Colonic mucosa (tissue), 4 donors: ENCODE measurements at regions not wholly inside any gene's neighbourhood (a gene's known extent, or its start where the extent isn't known, plus 50 kb on each side); places are given as distances from the start of the nearest gene placed in this dataset.
"Not testable (repeated sequence)": the region's sequence is repeated elsewhere in the genome, so short reads cannot be mapped to it uniquely, and the experiment has no call there.

ENCODE experiments used
- DNase-seq: peaks from one replicate; pipeline ENCODE4 v3.0.0-alpha.2; 2020
- H3K27ac ChIP-seq: fragments of 200-600 bp; one replicate; pipeline ENCODE4 v1.8.0; 2021
- H3K27me3 ChIP-seq: fragments of 200-600 bp; one replicate; pipeline ENCODE4 v1.8.0; 2021
- H3K36me3 ChIP-seq: fragments of 200-600 bp; one replicate; pipeline ENCODE4 v1.8.0; 2021
- H3K4me1 ChIP-seq: fragments of 200-600 bp; one replicate; pipeline ENCODE4 v1.8.0; 2021; ENCODE audit warnings: mild to moderate bottlenecking
- H3K4me3 ChIP-seq: fragments of 200-600 bp; one replicate; pipeline ENCODE4 v1.8.0; 2021
- H3K9ac ChIP-seq, 2 donors: one replicate each; pipeline ENCODE4 v1.7.0; 2013; ENCODE audit warnings: control low read depth in 2 of 2, low read depth in 2 of 2, low read length in 2 of 2
- H3K9me3 ChIP-seq: fragments of 200-600 bp; one replicate; pipeline ENCODE4 v1.8.0; 2021
- CTCF ChIP-seq: fragments of 200-600 bp; IDR thresholded peaks from one replicate; pipeline ENCODE4 v1.8.0; 2022; ENCODE audit warnings: antibody characterized with exemption, mild to moderate bottlenecking
- intact Hi-C: fragments of 100-400 bp; cut with DNase I; formaldehyde crosslinking; loops from one replicate; pipeline ENCODE4 v1.14.1; 2022
- donor health status: healthy.
- donor health status: DM: no; HTN: no; CAD: no.
- donor health status: DM: no; HTN: no; CAD: no.

- intact Hi-C loops, result no loop called here
- TF ChIP-seq CTCF, result no peak
- Histone ChIP-seq H3K27ac (no peak overlapping the region), H3K27me3 (no peaks in the 10 kb centered on the region), H3K9ac (no peak overlapping the region), H3K9me3 (no peaks in the 10 kb centered on the region), H3K36me3 (no peaks in the 10 kb centered on the region), H3K4me3 (no peak overlapping the region), H3K4me1 (no peaks in the 10 kb centered on the region)
- DNase-seq, result no peak
These were observed 99.5 kb downstream of the GPR85 start for GRCh38 chr7:112987171-112987570.

- H3K4me1 ChIP-seq, result no peaks in the 10 kb centered on the region
- intact Hi-C loops, result no loop called here
These were observed 100.2 kb downstream of the GPR85 start for GRCh38 chr7:112986256-112987031.

GRCh38 chr7:112985377-112985987 is 101.1 kb downstream of the GPR85 start:
- no peaks in the 10 kb centered on the region for H3K36me3 ChIP-seq
- no peaks in the 10 kb centered on the region for H3K4me1 ChIP-seq
- no peaks in the 10 kb centered on the region for H3K27me3 ChIP-seq
- no peak for DNase-seq
- no peak overlapping the region for H3K4me3 ChIP-seq
- intact Hi-C loops, result no loop called here
- no peaks in the 10 kb centered on the region for H3K9me3 ChIP-seq
- no peak overlapping the region for H3K27ac ChIP-seq
- no peak for TF ChIP-seq CTCF
- H3K9ac ChIP-seq, result no peak overlapping the region

More at GRCh38 chr7:112986256-112987031, 100.2 kb downstream of the GPR85 start:
- TF ChIP-seq CTCF, result no peak
- no peaks in the 10 kb centered on the region for H3K27me3 ChIP-seq
- H3K9ac ChIP-seq, result no peak overlapping the region
- no peak for DNase-seq
- H3K4me3 ChIP-seq, result no peak overlapping the region
- no peaks in the 10 kb centered on the region for H3K9me3 ChIP-seq
- no peak overlapping the region for H3K27ac ChIP-seq
- H3K36me3 ChIP-seq, result no peaks in the 10 kb centered on the region

- Histone ChIP-seq H3K9me3 (no peaks in the 10 kb centered on the region), H3K27me3 (no peaks in the 10 kb centered on the region), H3K36me3 (no peaks in the 10 kb centered on the region), H3K4me1 (no peaks in the 10 kb centered on the region), H3K4me3 (no peak overlapping the region), H3K9ac (no peak overlapping the region), H3K27ac (no peak overlapping the region)
- intact Hi-C loops, result no loop called here
- no peak for DNase-seq
- TF ChIP-seq CTCF, result no peak
These were observed 104.1 kb downstream of the GPR85 start for GRCh38 chr7:112982441-112983063.

- Histone ChIP-seq H3K9me3 (no peaks in the 10 kb centered on the region), H3K4me3 (no peak overlapping the region), H3K27me3 (no peaks in the 10 kb centered on the region), H3K4me1 (no peaks in the 10 kb centered on the region), H3K9ac (no peak overlapping the region), H3K27ac (no peak overlapping the region), H3K36me3 (no peaks in the 10 kb centered on the region)
- intact Hi-C loops, result no loop called here
- no peak for DNase-seq
- no peak for TF ChIP-seq CTCF
These were observed 104.7 kb downstream of the GPR85 start for GRCh38 chr7:112981966-112982365.

- H3K9ac ChIP-seq, DNase-seq, H3K9me3 ChIP-seq, H3K36me3 ChIP-seq, intact Hi-C loops, H3K27ac ChIP-seq, H3K4me3 ChIP-seq, H3K27me3 ChIP-seq, H3K4me1 ChIP-seq: not testable (repeated sequence)
These were observed 107.6 kb downstream of the GPR85 start for GRCh38 chr7:112979055-112979454.

- H3K4me3 ChIP-seq, DNase-seq, H3K9me3 ChIP-seq, H3K27ac ChIP-seq, H3K36me3 ChIP-seq, H3K27me3 ChIP-seq, H3K9ac ChIP-seq, H3K4me1 ChIP-seq, intact Hi-C loops: not testable (repeated sequence)
These were observed 109.2 kb downstream of the GPR85 start for GRCh38 chr7:112977244-112977955.
